Ectodermal cell (in vitro differentiated cells): ENCODE measurements at regions not wholly inside any gene's neighbourhood (a gene's known extent, or its start where the extent isn't known, plus 50 kb on each side); places are given as distances from the start of the nearest gene placed in this dataset.

Source experiments
- H3K27ac ChIP-seq: 2 replicates; pipeline ENCODE4 v1.7.0; 2013; ENCODE audit warnings: mild to moderate bottlenecking, low read depth, low read length; ENCODE audit not compliant: insufficient read depth, poor library complexity, severe bottlenecking
- H3K27me3 ChIP-seq: 2 replicates; pipeline ENCODE4 v1.7.0; 2013; ENCODE audit warnings: mild to moderate bottlenecking, low read length; ENCODE audit not compliant: insufficient read depth, control insufficient read depth, poor library complexity, severe bottlenecking
- H3K36me3 ChIP-seq: one replicate; pipeline ENCODE4 v1.7.0; 2013; ENCODE audit warnings: low read length; ENCODE audit not compliant: control insufficient read depth, insufficient read depth
- H3K4me1 ChIP-seq: one replicate; pipeline ENCODE4 v1.7.0; 2013; ENCODE audit warnings: low read length; ENCODE audit not compliant: control insufficient read depth, insufficient read depth
- H3K4me3 ChIP-seq: 2 replicates; pipeline ENCODE4 v1.7.0; 2013; ENCODE audit warnings: low read depth, low read length, control low read depth; ENCODE audit not compliant: insufficient read depth
- H3K9me3 ChIP-seq: 2 replicates; pipeline ENCODE4 v1.7.0; 2013; ENCODE audit warnings: mild to moderate bottlenecking, low read length, moderate library complexity; ENCODE audit not compliant: control insufficient read depth
- WGBS, 2 experiments: methylation state at CpG; one replicate each; pipeline ENCODE4 v1.1.7; 2013; ENCODE audit warnings: missing lambda C conversion rate in 2 of 2; 5-methylcytosine and 5-hydroxymethylcytosine counted together

DNA sequence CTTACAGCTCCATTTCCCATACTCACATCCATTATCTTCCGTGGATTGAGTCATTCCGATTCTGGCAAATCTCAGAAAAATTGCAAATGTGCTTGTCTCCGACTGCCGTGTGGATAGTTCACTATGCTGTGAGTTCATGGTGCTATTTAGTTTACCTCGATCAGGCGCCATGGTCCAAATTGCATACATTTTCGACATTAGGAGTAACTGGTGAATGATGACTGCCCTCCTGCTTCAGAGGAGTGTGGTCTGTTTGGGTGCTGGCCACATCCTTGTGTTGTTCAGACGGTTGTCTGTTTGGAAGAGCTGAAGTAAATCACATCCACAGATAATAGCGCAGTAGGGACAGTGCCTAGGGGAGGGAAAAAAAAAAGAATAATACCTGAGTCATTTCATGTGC, 439.5 kb downstream of the ZNF516 start:
- 95 to 98% methylated on average over 9 of the region's 9 CpGs for WGBS, 2 experiments
- no peaks in the 10 kb centered on the region for H3K36me3 ChIP-seq
- H3K4me3 ChIP-seq, result no peak overlapping the region
- no peaks in the 10 kb centered on the region for H3K9me3 ChIP-seq
- no peak overlapping the region for H3K27ac ChIP-seq
- no peaks in the 10 kb centered on the region for H3K4me1 ChIP-seq
- H3K27me3 ChIP-seq, result no peaks in the 10 kb centered on the region

GRCh38 chr18:76055025-76055424, 440.0 kb downstream of the ZNF516 start:
- H3K4me3 ChIP-seq, result no peak overlapping the region
- H3K27me3 ChIP-seq, result no peaks in the 10 kb centered on the region
- 95 to 96% methylated on average over 9 of the region's 9 CpGs for WGBS, 2 experiments
- no peaks in the 10 kb centered on the region for H3K4me1 ChIP-seq
- no peaks in the 10 kb centered on the region for H3K9me3 ChIP-seq
- H3K27ac ChIP-seq, result no peak overlapping the region
- H3K36me3 ChIP-seq, result no peaks in the 10 kb centered on the region

GRCh38 chr18:76054156-76054555, 440.9 kb downstream of the ZNF516 start:
- no peak overlapping the region for H3K27ac ChIP-seq
- H3K4me3 ChIP-seq, result no peak overlapping the region
- 94 to 95% methylated on average over 5 of the region's 5 CpGs for WGBS, 2 experiments
- no peaks in the 10 kb centered on the region for H3K36me3 ChIP-seq
- no peaks in the 10 kb centered on the region for H3K9me3 ChIP-seq
- no peaks in the 10 kb centered on the region for H3K27me3 ChIP-seq
- no peaks in the 10 kb centered on the region for H3K4me1 ChIP-seq

DNA sequence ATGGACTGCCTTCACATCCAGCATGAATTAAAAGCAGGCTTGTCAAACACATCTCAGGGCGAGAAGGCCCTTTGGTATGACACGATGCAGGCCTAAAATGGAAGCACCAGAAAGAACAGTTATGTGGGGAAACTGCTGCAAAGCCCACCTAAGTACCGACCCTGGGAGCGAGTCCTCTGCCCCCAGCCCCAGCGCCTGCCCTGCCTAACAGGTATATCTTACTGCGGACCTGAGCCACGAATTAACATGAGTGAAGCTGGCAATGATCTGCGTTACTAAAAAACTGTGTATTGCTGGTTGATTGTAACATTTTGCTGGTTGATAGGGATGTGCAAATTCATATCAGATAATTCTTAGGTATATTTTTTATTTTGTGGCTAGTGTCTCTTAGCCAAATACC, 441.5 kb downstream of the ZNF516 start:
- H3K36me3 ChIP-seq, result no peaks in the 10 kb centered on the region
- 88 to 92% methylated on average over 8 of the region's 8 CpGs for WGBS, 2 experiments
- H3K4me3 ChIP-seq, result no peak overlapping the region
- no peaks in the 10 kb centered on the region for H3K9me3 ChIP-seq
- H3K4me1 ChIP-seq, result no peaks in the 10 kb centered on the region
- H3K27me3 ChIP-seq, result no peaks in the 10 kb centered on the region
- H3K27ac ChIP-seq, result no peak overlapping the region

- WGBS, 2 experiments, result 94 to 96% methylated on average over 9 of the region's 9 CpGs
- no peaks in the 10 kb centered on the region for H3K9me3 ChIP-seq
Observed at GRCh38 chr18:76052227-76052595, 442.8 kb downstream of the ZNF516 start.

DNA sequence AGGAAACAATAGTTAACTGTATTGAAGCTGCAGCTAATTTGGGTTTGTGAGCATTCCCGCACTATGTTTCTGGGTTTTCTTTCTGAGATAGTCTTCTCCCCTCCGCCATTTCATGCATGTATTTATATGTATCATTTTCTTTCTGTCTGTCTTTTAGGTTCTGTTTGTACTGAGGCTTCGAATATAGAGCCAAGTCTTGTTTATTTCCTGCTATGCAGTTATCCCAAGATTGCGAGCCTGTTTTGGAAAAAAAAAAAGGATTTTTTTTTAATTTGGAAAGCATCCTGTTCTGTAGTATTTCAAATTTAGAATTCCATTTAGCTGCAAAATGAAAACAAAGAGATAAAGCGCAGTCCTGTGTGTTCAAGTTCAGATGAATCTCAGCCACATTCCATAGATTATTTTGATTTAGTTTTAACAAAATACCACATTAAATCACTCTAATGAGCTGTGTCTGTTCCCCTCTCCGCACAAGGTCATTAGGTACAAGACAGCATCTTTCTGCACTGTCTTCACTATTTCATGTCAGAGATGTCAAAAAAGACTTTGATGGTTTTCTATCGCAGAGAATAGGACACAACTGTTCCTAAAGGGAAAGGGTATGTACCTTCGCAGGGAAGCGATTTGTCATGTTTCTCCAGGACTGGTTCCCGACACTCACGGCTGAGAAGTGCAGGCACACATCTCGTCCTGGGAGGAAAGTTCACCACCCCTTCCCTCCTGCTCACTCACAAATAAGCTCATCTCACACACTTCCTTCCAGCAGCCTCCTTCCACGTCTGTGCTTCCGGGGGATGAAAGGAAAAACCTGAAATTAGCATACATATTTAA, 443.4 kb downstream of the ZNF516 start:
- WGBS, 2 experiments, result 89 to 93% methylated on average over 12 to 14 of the region's 14 CpGs
- no peak overlapping the region for H3K27ac ChIP-seq
- H3K27me3 ChIP-seq, result no peaks in the 10 kb centered on the region
- H3K36me3 ChIP-seq, result no peaks in the 10 kb centered on the region
- H3K4me3 ChIP-seq, result no peak overlapping the region
- H3K4me1 ChIP-seq, result no peaks in the 10 kb centered on the region
- H3K9me3 ChIP-seq, result no peaks in the 10 kb centered on the region

More at GRCh38 chr18:76052227-76052595, 442.8 kb downstream of the ZNF516 start:
- Histone ChIP-seq H3K27ac (no peak overlapping the region), H3K27me3 (no peaks in the 10 kb centered on the region), H3K4me3 (no peak overlapping the region), H3K4me1 (no peaks in the 10 kb centered on the region), H3K36me3 (no peaks in the 10 kb centered on the region)

DNA sequence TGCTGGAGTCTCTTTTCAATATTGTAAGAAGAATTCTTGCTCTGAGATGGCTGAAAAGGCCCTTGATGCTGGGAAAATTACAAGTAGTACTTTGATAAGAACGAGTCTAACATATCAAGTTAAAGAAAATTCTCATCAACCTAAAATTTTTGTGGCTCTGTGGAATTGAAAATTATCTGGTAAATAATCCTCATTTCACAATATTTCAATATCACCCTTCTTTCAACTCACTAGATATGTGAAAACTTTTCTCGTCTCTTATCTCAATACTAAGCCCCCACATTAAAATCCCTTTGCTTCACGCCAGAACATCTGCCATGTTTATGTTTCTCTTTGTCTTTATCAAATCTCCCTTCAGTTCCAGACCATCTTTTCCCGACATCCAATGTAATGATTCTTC, 448.8 kb downstream of the ZNF516 start:
- Histone ChIP-seq H3K36me3 (no peaks in the 10 kb centered on the region), H3K27ac (no peak overlapping the region), H3K27me3 (no peaks in the 10 kb centered on the region), H3K4me1 (no peaks in the 10 kb centered on the region), H3K9me3 (no peaks in the 10 kb centered on the region), H3K4me3 (no peak overlapping the region)
- 92 to 96% methylated on average over 3 of the region's 4 CpGs for WGBS, 2 experiments

GRCh38 chr18:76042511-76042910, 452.5 kb downstream of the ZNF516 start:
- no peak overlapping the region for H3K27ac ChIP-seq
- no peaks in the 10 kb centered on the region for H3K27me3 ChIP-seq
- H3K36me3 ChIP-seq, result no peaks in the 10 kb centered on the region
- whole genome bisulfite sequencing, 2 experiments, result 0% methylated on average over 1 of the region's 1 CpG; no CpG with 5 or more reads in 1 of the 2 experiments
- H3K4me3 ChIP-seq, result no peak overlapping the region
- no peaks in the 10 kb centered on the region for H3K4me1 ChIP-seq
- no peaks in the 10 kb centered on the region for H3K9me3 ChIP-seq

DNA sequence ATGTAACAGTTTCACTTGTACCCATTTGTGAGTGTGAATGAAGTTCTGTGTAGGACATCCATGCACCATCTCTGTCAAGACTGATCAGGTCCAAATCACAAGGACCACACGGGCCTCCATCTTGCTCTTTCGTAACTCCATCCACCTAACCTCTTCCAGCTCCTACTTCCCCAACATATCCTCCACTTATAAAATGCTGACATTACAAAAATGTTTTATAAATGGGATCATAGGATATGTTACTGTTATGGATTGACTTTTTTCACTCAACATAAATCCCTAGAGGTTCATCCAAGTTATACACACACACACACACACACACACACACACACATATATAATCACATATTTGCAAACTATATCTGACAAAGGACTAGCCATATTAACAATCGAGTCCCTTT, 476.8 kb downstream of the ZNF516 start:
- H3K27me3 ChIP-seq, result no peaks in the 10 kb centered on the region
- no peaks in the 10 kb centered on the region for H3K9me3 ChIP-seq
- H3K4me3 ChIP-seq, result no peak overlapping the region
- H3K36me3 ChIP-seq, result no peaks in the 10 kb centered on the region
- WGBS, 2 experiments, result 87 to 94% methylated on average over 3 of the region's 3 CpGs
- no peak overlapping the region for H3K27ac ChIP-seq
- H3K4me1 ChIP-seq, result no peaks in the 10 kb centered on the region

DNA sequence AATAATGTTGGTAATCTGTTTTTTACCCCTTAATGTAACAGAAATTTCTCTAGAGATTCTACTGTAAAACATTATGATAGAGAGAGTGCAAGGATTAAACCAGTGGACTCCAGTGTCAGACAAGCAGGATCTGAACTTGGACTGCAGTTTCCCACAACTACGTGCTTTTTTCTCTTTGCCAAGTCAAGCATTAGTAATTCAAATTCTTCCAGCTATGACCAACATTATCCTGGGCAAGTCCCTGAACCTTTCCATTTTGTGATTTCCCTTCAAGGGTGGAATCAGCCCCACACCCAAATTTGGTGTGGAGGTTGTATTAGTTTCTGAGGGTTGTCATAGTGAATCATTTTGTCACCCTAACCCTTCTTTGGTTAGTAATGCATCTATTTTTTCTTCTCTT, 482.0 kb downstream of the ZNF516 start:
- Histone ChIP-seq H3K27me3 (no peaks in the 10 kb centered on the region), H3K4me1 (no peaks in the 10 kb centered on the region), H3K9me3 (no peaks in the 10 kb centered on the region), H3K4me3 (no peak overlapping the region), H3K27ac (no peak overlapping the region), H3K36me3 (no peaks in the 10 kb centered on the region)
- 88 to 91% methylated on average over 1 of the region's 1 CpG for WGBS, 2 experiments
